KMS-11 (cell line): ENCODE measurements at regions not wholly inside any gene's neighbourhood (a gene's known extent, or its start where the extent isn't known, plus 50 kb on each side); places are given as distances from the start of the nearest gene placed in this dataset.

Experiments
- H2AFZ ChIP-seq: fragments of 200-600 bp; sonication (generic); 2 replicates; pipeline ENCODE4 v1.6.1; 2016; ENCODE audit warnings: antibody characterized with exemption, mixed run types, low read depth
- H3K27ac ChIP-seq: fragments of 200-600 bp; sonication (generic); 2 replicates; pipeline ENCODE4 v1.6.1; 2016; ENCODE audit warnings: mild to moderate bottlenecking, mixed run types
- H3K27me3 ChIP-seq: fragments of 200-600 bp; sonication (generic); 2 replicates; pipeline ENCODE4 v1.6.1; 2017; ENCODE audit warnings: mild to moderate bottlenecking, low read depth, mixed run types, moderate library complexity; ENCODE audit not compliant: insufficient read depth
- H3K36me3 ChIP-seq: fragments of 200-600 bp; sonication (generic); 2 replicates; pipeline ENCODE4 v1.6.1; 2017; ENCODE audit warnings: mild to moderate bottlenecking, mixed run types; ENCODE audit not compliant: insufficient read depth
- H3K4me1 ChIP-seq: fragments of 200-600 bp; sonication (generic); 2 replicates; pipeline ENCODE4 v1.6.1; 2016; ENCODE audit warnings: mild to moderate bottlenecking, low read depth, mixed run types; ENCODE audit not compliant: poor library complexity, severe bottlenecking
- H3K4me2 ChIP-seq: fragments of 200-600 bp; sonication (generic); 2 replicates; pipeline ENCODE4 v1.7.0; 2016; ENCODE audit warnings: mild to moderate bottlenecking, mixed run types
- H3K4me3 ChIP-seq: fragments of 200-600 bp; sonication (generic); IDR thresholded peaks from 2 replicates; pipeline ENCODE4 v1.6.1; 2017; ENCODE audit warnings: low read depth, low read length, mixed read lengths; ENCODE audit not compliant: insufficient read depth
- H3K79me2 ChIP-seq: fragments of 200-600 bp; sonication (generic); 2 replicates; pipeline ENCODE4 v1.6.1; 2016; ENCODE audit warnings: low read depth, mixed run types; ENCODE audit not compliant: insufficient read depth
- H3K9ac ChIP-seq: fragments of 200-600 bp; sonication (generic); 2 replicates; pipeline ENCODE4 v1.6.1; 2016; ENCODE audit warnings: mild to moderate bottlenecking, mixed run types
- H4K20me1 ChIP-seq: fragments of 200-600 bp; sonication (generic); 2 replicates; pipeline ENCODE4 v1.6.1; 2016; ENCODE audit warnings: mild to moderate bottlenecking, mixed run types; ENCODE audit not compliant: insufficient read depth
- CTCF ChIP-seq: fragments of 200-600 bp; sonication (generic); conservative IDR thresholded peaks from 2 replicates; pipeline ENCODE4 v1.6.1; 2017; ENCODE audit warnings: low read depth, mild to moderate bottlenecking, antibody characterized with exemption, low read length, moderate library complexity, mixed read lengths

GRCh38 chr2:42882756-42883155 lies 90.4 kb upstream of the HAAO start:
- Histone ChIP-seq H3K36me3 (no peaks in the 10 kb centered on the region), H3K79me2 (no peaks in the 10 kb centered on the region), H3K27ac (no peak overlapping the region), H2AFZ (no peak overlapping the region), H3K4me2 (no peak overlapping the region), H3K9ac (no peak overlapping the region), H3K27me3 (no peaks in the 10 kb centered on the region), H4K20me1 (no peaks in the 10 kb centered on the region), H3K4me1 (no peaks in the 10 kb centered on the region), H3K4me3 (no peak overlapping the region)
- no peak for TF ChIP-seq CTCF

- no peak for TF ChIP-seq CTCF
These were observed 89.3 kb upstream of the HAAO start for GRCh38 chr2:42881732-42882131.

GRCh38 chr2:42880738-42881690 lies 88.6 kb upstream of the HAAO start:
- H3K27ac ChIP-seq: no peak overlapping the region
- no peaks in the 10 kb centered on the region for H3K4me1 ChIP-seq
- no peaks in the 10 kb centered on the region for H3K27me3 ChIP-seq
- H3K79me2 ChIP-seq: no peaks in the 10 kb centered on the region
- no peak overlapping the region for H3K4me2 ChIP-seq
- H3K36me3 ChIP-seq: no peaks in the 10 kb centered on the region
- no peak overlapping the region for H3K4me3 ChIP-seq
- H2AFZ ChIP-seq: no peak overlapping the region
- TF ChIP-seq CTCF: no peak
- H3K9ac ChIP-seq: no peak overlapping the region
- no peaks in the 10 kb centered on the region for H4K20me1 ChIP-seq

More at GRCh38 chr2:42881732-42882131, 89.3 kb upstream of the HAAO start:
- Histone ChIP-seq H4K20me1 (no peaks in the 10 kb centered on the region), H3K4me3 (no peak overlapping the region), H3K27ac (no peak overlapping the region), H3K36me3 (no peaks in the 10 kb centered on the region), H3K9ac (no peak overlapping the region), H3K79me2 (no peaks in the 10 kb centered on the region), H3K4me2 (no peak overlapping the region), H3K4me1 (no peaks in the 10 kb centered on the region), H3K27me3 (no peaks in the 10 kb centered on the region), H2AFZ (no peak overlapping the region)

- Histone ChIP-seq H3K4me3 (no peak overlapping the region), H2AFZ (no peak overlapping the region), H3K4me1 (no peaks in the 10 kb centered on the region), H3K27me3 (no peaks in the 10 kb centered on the region), H3K27ac (no peak overlapping the region), H3K36me3 (no peaks in the 10 kb centered on the region), H3K4me2 (no peak overlapping the region), H3K9ac (no peak overlapping the region), H3K79me2 (no peaks in the 10 kb centered on the region), H4K20me1 (no peaks in the 10 kb centered on the region)
- TF ChIP-seq CTCF: no peak
These were observed 87.7 kb upstream of the HAAO start for GRCh38 chr2:42879913-42880737.
